ENCODE measurements at regions not wholly inside any gene's neighbourhood (a gene's known extent, or its start where the extent isn't known, plus 50 kb on each side); places are given as distances from the start of the nearest gene placed in this dataset.

- no peak for TF ChIP-seq ZFX (IDR thresholded peaks at IDR 0.05)
- no peak for TF ChIP-seq CTCF (conservative IDR thresholded peaks at IDR 0.05)
- H3K27ac ChIP-seq = no peak overlapping the region
Observed at GRCh38 chr12:124437617-124438436, 129.6 kb downstream of the NCOR2 start.

- TF ChIP-seq CTCF (conservative IDR thresholded peaks at IDR 0.05) (no peak), ZFX (IDR thresholded peaks at IDR 0.05) (no peak)
- no peak overlapping the region for H3K27ac ChIP-seq
Observed at GRCh38 chr12:124437121-124437520, 130.3 kb downstream of the NCOR2 start.

- TF ChIP-seq CTCF (conservative IDR thresholded peaks at IDR 0.05) (no peak), ZFX (IDR thresholded peaks at IDR 0.05) (no peak)
- H3K27ac ChIP-seq = no peak overlapping the region
Observed at GRCh38 chr12:124436366-124436765, 131.0 kb downstream of the NCOR2 start.

- no peak overlapping the region for H3K27ac ChIP-seq
- TF ChIP-seq CTCF (conservative IDR thresholded peaks at IDR 0.05) (no peak), ZFX (IDR thresholded peaks at IDR 0.05) (no peak)
Observed at GRCh38 chr12:124435806-124436345, 131.5 kb downstream of the NCOR2 start.

GRCh38 chr12:124434951-124435805 is 132.2 kb downstream of the NCOR2 start:
- H3K27ac ChIP-seq = no peak overlapping the region
- TF ChIP-seq CTCF (conservative IDR thresholded peaks at IDR 0.05) (no peak), ZFX (IDR thresholded peaks at IDR 0.05) (no peak)

- TF ChIP-seq ZFX (IDR thresholded peaks at IDR 0.05) = no peak
- TF ChIP-seq CTCF (conservative IDR thresholded peaks at IDR 0.05) = no peak
- no peak overlapping the region for H3K27ac ChIP-seq
Observed at GRCh38 chr12:124434354-124434753, 133.1 kb downstream of the NCOR2 start.

GRCh38 chr12:124433879-124434278 is 133.5 kb downstream of the NCOR2 start:
- no peak overlapping the region for H3K27ac ChIP-seq
- TF ChIP-seq CTCF (conservative IDR thresholded peaks at IDR 0.05) (no peak), ZFX (IDR thresholded peaks at IDR 0.05) (no peak)

All from C4-2B (cell line).